ENCODE measurements at regions not wholly inside any gene's neighbourhood (a gene's known extent, or its start where the extent isn't known, plus 50 kb on each side); places are given as distances from the start of the nearest gene placed in this dataset.

- no peak for DNase-seq (ENCODE audit: low spot score)
Observed at GRCh38 chr2:67340133-67341011, 56.8 kb upstream of the ETAA1 start.

- no peak for DNase-seq (ENCODE audit: low spot score)
Observed at GRCh38 chr2:67341012-67341318, 56.2 kb upstream of the ETAA1 start.

GRCh38 chr2:67341336-67341735 is 55.8 kb upstream of the ETAA1 start:
- DNase-seq (ENCODE audit: low spot score), result no peak

- DNase-seq (ENCODE audit: low spot score), result no peak
Observed at GRCh38 chr2:67342394-67342793, 54.7 kb upstream of the ETAA1 start.

- DNase-seq (ENCODE audit: low spot score), result no peak
Observed at GRCh38 chr2:67346718-67347407, 50.3 kb upstream of the ETAA1 start.

Measured in GM03348 (cell line).